T-helper 9 cell (primary cell): ENCODE measurements at regions not wholly inside any gene's neighbourhood (a gene's known extent, or its start where the extent isn't known, plus 50 kb on each side); places are given as distances from the start of the nearest gene placed in this dataset.

Experiments used
- DNase-seq: peaks from one replicate; pipeline ENCODE4 v3.0.0-alpha.2; 2020

DNA sequence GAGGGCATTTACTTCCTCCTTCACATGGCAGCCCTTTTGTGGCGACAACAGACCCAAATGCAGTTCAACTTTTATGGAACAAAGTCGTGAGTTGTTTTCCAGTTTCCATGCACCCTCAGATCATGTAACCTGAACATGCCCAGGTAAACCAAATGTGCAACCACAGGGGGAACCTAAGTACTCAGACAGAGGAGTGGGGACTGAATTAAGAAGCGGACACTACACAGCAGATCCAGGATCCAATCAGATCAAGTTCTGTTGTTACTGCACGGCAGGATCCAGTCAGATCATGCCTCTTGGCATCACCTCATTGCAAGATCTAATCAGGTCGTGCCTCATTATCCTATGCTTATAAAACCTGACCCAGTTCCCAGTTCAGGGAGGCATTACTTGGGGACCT, 115.7 kb downstream of the MATN1 start:
- DNase-seq: no peak

GRCh38 chr1:30606166-30606565, 117.2 kb downstream of the MATN1 start:
- no peak for DNase-seq

- DNase-seq: no peak
Measured at GRCh38 chr1:30605441-30605920, 117.9 kb downstream of the MATN1 start.

- DNase-seq: no peak
Measured at GRCh38 chr1:30604801-30605440, 118.5 kb downstream of the MATN1 start.

DNA sequence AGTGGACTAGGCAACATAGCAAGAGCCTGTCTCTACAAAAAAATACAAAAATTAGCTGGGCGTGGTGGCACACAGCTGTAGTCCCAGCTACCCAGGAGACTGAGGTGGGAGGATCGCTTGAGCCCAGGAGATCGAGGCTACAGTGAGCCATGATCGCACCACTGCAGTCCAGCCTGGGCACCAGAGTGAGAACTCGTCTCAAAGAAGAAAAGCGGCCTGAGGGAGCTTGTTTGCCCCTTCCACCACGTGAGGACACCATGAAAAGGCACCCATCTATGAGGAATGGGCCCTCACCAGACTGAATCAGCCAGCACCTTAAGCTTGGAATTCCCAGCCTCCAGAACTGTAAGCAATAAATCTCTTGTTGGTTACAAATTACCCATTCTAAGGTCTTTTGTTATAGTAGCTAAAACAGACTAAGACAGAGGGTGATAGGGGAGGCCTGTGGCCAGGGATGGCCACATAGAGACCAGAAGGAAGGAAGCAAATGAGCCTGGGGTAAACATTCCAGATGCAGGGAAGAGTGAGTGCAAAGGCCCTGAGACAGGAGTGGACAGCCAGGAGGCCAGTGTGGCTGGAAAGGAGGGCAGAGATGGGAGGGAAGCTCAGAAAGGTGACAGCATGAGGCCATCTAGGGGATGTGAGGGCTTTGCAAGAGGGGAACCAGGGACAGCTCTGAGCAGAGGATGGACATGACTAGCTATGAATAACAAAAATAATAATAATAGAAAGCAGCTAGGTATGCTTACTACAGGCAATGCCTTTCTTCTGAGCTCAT, 120.1 kb downstream of the MATN1 start:
- no peak for DNase-seq

DNA sequence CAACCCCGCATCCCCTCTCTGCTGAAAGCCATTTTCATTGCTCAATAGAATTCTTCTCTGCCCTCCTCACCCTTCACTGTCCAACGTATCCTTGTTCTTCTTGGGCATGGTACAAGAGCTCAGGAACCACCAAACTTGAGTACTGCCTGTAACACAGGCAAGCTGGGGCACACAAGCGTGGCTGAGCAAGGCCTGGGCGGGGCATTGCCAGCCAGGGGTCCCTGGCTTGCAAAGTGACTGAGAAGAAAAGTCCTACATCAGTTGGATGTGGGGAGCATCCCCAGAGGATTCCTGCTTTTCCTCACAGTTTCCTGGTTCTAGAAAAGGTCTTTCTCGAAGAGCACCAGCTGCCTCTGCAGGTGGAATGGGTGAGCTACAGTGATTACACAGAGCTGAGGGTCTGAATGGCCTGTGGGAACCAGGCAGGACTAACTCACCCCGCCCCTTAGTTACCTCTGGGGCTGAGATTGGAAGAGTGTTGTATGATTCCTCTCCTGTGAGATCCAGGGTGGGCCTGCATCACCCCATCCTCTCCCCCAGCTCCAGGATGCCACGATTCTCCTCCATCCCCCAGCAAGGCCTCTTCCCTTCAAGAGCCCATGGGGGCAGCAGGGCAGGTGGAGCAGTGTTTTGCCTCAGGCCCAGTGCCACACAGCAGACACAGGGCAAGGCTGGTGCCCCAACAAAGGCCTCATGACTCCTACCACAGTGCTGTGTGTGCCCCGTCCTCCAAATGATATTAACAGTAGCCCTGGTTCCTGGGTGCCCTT, 121.9 kb downstream of the MATN1 start:
- no peak for DNase-seq

DNA sequence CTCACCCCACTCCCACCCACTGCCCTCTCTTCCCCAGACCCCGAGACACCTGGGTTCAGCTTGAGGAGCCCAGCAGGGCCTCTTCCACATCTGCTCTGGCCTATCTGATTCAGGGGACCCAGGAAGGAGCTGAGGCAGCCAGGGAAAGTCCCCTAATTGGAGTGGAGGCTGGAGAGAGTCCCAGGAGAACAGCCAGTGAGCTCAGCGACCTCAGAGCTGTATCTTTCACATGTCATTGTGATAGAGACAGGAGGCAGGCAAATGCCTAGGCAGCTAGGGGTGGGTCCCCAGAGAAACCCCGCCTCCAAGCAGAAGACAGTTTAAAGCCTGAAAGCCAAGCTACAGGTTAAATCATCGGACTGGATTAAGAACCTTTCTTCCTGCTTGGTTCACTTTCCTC, 122.7 kb downstream of the MATN1 start:
- no peak for DNase-seq

DNA sequence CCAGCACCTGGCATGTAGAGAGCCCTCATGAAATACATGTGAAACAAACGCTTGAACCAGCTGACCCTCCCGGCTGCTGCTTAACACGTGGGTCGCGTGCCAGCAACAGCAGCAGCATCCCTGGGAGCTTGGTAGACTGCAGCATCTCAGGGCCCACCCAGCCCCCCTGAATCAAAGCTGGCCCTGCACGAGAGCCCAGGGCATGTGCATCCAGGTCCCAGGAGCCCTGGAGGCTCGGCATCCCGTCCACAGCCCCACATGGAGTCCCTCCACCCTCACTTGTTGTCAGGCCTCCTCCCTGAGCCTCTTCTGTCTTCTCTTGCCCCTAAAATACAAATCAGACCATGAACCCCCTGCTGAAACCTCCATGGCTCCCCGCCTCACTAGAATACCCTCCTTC, 123.1 kb downstream of the MATN1 start:
- DNase-seq: no peak

DNA sequence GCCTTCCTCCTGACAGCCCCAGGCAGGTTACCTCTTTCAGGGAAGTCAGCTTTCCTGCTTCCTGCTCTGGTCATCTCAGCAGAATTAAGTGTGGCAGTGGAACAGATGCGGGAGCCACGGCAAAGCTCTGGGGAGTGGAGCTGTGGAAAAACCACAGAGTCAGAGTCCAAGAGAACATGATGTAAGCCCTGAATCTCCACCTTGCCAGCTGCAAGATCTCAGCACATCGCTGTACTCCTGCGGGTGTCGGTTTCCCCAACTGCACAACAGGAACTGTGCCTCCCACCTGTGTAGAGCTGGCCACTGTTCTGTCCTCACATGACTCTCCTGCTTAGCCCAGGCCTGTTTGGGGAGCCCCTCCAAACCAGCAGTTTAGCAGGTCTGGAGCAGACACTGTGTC, 123.7 kb downstream of the MATN1 start:
- DNase-seq: no peak

GRCh38 chr1:30598571-30599114, 124.7 kb downstream of the MATN1 start:
- DNase-seq: no peak

DNA sequence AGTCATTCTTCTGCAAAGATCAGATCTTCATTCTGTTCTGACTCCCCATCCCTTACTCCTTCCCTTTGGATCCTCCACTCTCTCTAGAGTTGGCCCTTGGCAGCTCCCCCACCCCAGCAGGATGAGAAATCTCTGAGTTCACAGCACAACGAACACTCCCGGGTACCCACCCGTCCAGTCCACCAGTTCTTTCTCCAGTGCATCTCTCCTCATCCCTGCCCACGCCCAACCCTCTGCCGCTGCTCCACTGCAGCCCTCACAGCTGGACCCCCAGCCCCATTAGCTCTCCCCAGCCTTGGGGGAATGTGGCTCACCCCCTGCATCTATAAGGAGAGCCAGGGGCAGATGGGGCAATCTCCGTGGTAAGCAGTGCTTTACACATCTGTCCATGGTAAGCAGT, 125.7 kb downstream of the MATN1 start:
- no peak for DNase-seq

DNA sequence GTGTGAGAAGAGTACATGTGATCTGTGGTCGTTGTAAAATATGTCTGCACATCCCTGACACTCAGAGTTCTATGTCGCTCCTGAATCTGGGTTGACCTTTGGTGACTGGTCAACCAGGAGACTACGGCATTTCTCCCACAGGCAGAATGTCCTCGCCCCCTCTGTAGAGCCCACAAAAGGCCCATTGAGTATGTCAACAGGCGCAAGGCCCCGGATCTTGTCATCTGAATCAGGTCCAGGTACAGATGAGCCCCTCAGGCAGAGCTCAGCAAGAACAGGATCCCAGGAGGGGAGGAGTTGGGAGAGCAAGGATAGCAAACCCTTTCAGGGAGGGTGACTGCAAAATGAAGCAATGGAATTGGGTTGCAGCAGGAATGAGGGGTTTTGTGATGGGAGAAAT, 126.5 kb downstream of the MATN1 start:
- DNase-seq: no peak

- DNase-seq: no peak
Measured at GRCh38 chr1:30596470-30596869, 126.9 kb downstream of the MATN1 start.

- DNase-seq: no peak
Measured at GRCh38 chr1:30589083-30589482, 134.3 kb downstream of the MATN1 start.

DNA sequence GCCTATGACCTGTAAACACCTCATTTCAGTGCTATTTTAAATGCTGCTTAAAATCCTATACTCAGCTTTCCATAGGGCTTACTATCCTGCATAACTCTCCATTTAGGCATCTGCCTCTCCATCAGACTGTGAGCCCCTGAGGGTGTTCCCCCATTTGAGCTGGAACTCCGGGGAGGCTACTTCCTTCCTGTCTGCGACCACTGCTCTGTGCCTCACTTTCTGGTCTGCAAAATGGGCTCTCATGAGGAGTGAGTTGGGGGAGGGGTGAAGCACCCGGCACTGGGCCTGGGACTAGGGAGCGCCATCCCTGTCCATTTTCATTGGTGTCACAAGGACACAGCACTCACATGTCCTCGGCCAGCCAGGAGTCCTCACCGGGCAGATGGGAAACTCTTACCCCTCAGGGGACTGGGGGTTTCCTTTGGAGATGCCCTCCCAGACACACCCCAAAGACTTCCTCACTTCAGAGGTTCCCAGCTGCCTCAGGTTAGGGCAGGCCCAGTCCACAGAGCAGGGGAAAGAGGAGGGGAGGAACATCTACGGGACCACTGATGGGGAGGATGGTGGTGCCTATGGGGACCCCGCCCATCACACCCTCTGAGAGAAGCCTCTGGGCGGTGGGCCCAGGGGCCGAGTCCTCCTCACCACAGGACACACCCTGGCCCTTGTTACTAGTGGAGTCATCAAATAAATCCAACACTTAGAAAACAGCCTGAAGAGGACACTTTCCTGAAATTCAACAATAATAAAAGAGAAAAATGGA, 134.9 kb downstream of the MATN1 start:
- DNase-seq: no peak

DNA sequence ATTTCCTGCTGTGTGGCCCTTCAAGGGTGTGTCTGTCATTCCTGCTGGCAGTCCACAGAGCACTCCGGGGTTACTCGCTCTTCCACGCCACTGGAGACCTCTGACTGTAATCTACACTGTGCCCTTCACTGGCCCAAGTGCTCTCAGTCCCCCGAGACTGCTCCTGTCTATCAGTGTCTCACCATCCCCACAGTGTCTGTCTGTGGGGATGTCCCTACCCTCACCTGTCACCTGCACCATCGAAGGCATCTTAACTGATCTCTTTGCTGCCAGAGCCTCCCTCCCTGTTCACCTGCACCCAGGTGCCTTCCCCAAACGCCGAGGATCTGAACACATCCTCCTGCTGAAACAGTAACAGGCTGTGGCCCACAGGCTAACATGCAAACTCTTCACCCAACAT, 136.7 kb downstream of the MATN1 start:
- DNase-seq: no peak

DNA sequence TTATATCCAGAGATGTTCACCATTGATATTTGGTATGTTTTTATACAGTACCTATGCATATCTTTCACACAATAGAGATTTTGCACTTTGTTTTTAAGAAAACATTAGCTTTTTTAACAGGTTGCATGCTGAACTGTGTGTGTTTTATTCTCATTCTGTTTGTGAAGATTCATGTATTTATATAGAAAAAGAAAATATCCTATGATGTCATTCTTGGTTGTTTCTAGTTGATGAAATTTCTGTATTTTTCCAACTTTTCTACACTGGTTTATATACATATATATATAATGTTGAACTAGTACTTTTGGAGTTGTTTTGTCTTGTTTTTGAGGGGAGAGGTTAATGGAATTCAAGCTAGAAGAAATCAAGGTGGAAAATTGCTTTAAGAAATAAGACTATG, 143.8 kb downstream of the MATN1 start:
- no peak for DNase-seq

DNA sequence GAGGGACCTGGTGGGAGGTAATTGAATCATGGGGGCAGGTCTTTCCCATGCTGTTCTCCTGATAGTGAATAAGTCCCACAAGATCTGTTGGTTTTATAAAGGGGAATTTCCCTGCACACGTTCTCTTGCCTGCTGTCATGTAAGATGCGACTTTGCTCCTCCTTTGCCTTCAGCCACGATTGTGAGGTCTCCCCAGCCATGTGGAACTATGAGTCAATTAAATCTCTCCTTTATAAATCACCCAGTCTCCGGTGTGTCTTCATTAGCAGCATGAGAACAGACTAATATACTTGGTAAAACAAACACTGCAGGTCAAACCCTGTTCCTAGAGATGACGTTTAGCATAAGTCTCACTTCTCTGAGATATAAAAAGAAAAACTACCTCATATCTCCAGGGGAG, 148.3 kb downstream of the MATN1 start:
- DNase-seq: no peak

GRCh38 chr1:30572192-30572591, 151.2 kb downstream of the MATN1 start:
- no peak for DNase-seq

DNA sequence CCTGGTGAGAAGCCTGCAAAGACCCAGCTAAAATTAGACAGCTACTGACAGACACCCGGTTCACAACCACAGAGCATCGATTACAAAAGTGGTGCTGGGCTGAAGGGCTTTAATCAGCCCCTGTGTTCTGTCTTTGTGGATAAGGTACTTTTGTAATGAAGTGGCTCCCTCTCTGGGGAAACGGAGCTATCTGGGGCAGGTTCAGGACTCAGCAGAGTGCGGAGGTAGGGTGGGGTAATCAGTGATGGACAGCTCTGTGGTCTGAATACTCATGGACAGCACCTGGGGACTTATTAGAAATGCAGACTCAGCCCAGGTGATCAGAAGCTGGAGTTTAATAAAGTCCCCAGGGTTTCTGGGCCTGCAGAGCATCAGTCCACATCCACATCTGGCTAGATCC, 152.0 kb downstream of the MATN1 start:
- DNase-seq: no peak

- DNase-seq: no peak
Measured at GRCh38 chr1:30569384-30569783, 154.0 kb downstream of the MATN1 start.

DNA sequence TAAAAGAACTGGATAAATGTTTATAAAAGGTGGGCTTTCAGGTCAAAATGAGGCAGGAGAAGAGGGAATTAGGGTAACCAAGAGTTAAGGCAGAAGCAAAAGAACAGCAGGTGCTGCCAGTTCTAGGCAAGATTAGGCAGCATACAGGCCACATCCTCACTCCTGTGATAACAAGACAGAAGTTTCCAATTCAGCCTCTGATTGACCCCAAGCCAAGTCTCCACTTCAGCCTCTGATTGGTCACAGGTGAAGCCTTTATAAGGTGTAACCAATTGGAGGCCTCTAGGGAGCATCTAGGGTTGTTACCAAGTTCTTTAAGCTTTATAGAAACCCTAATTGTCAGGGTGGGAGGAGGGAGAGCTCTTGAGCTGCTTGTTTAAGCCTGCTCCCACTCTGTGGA, 160.8 kb downstream of the MATN1 start:
- no peak for DNase-seq

GRCh38 chr1:30551603-30552002, 171.8 kb downstream of the MATN1 start:
- no peak for DNase-seq
